Vagina (tissue), 2 donors: ENCODE measurements at regions not wholly inside any gene's neighbourhood (a gene's known extent, or its start where the extent isn't known, plus 50 kb on each side); places are given as distances from the start of the nearest gene placed in this dataset.

Experiments used
- CTCF ChIP-seq, 3 experiments: fragments of 450-650 bp in 2 of 3; fragments of 200-600 bp in 1 of 3; sonication (generic) in 1 of 3; IDR thresholded peaks; one replicate each; pipeline ENCODE4 v1.5.1; 2017 to 2019; ENCODE audit warnings: antibody characterized with exemption in 3 of 3, mild to moderate bottlenecking in 2 of 3, moderate library complexity in 2 of 3
- POLR2A ChIP-seq, 2 donors: fragments of 450-650 bp; IDR thresholded peaks; one replicate each; pipeline ENCODE4 v1.6.1; 2017; ENCODE audit warnings: antibody characterized with exemption in 2 of 2, mild to moderate bottlenecking in 2 of 2, moderate library complexity in 2 of 2
- POLR2AphosphoS5 ChIP-seq, 2 donors: sonication (generic); formaldehyde crosslinking; IDR thresholded peaks; one replicate each; pipeline ENCODE4 v1.9.0; 2017; ENCODE audit warnings: antibody characterized with exemption in 2 of 2, mild to moderate bottlenecking in 2 of 2, low read depth in 1 of 2; ENCODE audit not compliant: insufficient read depth in 1 of 2

DNA sequence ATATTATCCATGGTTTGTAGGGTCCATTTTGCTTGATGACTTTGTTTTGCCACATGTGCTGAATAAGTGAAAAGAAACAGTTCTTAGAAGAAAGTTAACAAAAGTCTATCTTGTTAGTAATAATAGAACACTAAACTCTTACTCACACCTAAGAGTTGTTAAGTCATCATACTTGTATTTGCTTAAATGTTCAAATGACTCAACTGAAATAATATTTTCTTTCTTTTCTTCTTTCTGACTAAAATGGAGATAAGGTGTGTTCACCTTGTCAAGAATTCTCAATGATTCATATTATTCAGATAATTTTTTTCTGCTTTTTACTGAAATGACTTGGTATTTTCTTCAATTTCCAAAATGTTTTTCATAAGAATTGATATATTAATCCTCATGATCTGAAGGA lies 327.2 kb downstream of the HTR1B start:
- TF ChIP-seq CTCF (IDR thresholded peaks at IDR 0.05): no peak
- TF ChIP-seq POLR2A (IDR thresholded peaks at IDR 0.05): no peak
- TF ChIP-seq POLR2AphosphoS5 (IDR thresholded peaks at IDR 0.05; ENCODE audit: insufficient read depth in 1 of 2, low read depth in 1 of 2): no peak
